GM06990 (cell line): ENCODE measurements at regions not wholly inside any gene's neighbourhood (a gene's known extent, or its start where the extent isn't known, plus 50 kb on each side); places are given as distances from the start of the nearest gene placed in this dataset.

Experiments
- DNase-seq: peaks from one replicate; pipeline ENCODE4 v3.0.0-alpha.2; 2011; ENCODE audit not compliant: insufficient read length; ENCODE audit errors: extremely low read depth
- H3K27me3 ChIP-seq: replicated peaks from 2 replicates; pipeline ENCODE4 v1.6.0; 2011; ENCODE audit warnings: low read length; ENCODE audit not compliant: control insufficient read depth, insufficient read depth
- H3K36me3 ChIP-seq: 2 replicates; pipeline ENCODE4 v1.5.1; 2011; ENCODE audit warnings: low read length; ENCODE audit not compliant: control insufficient read depth, insufficient read depth
- H3K4me3 ChIP-seq: replicated peaks from 2 replicates; pipeline ENCODE4 v1.5.1; 2011; ENCODE audit warnings: low read depth, mild to moderate bottlenecking, control low read depth, low read length
- CTCF ChIP-seq: IDR thresholded peaks from 2 replicates; pipeline ENCODE4 v1.5.1; 2011; ENCODE audit warnings: low read length, control low read depth, mild to moderate bottlenecking, inconsistent platforms; ENCODE audit not compliant: insufficient read depth, poor library complexity, severe bottlenecking

- DNase-seq, result no peak
- Histone ChIP-seq H3K4me3 (no peak overlapping the region), H3K27me3 (no peaks in the 10 kb centered on the region), H3K36me3 (peaks cover 4% of the 10 kb centered on the region)
- no peak for TF ChIP-seq CTCF
Observed at GRCh38 chr11:119785131-119785530, 56.1 kb upstream of the NECTIN1 start.

GRCh38 chr11:119784421-119784820 is 55.4 kb upstream of the NECTIN1 start:
- H3K36me3 ChIP-seq, result peaks cover 2% of the 10 kb centered on the region
- H3K4me3 ChIP-seq, result no peak overlapping the region
- no peaks in the 10 kb centered on the region for H3K27me3 ChIP-seq
- no peak for DNase-seq
- no peak for TF ChIP-seq CTCF

GRCh38 chr11:119783466-119784400 is 54.7 kb upstream of the NECTIN1 start:
- H3K27me3 ChIP-seq, result no peaks in the 10 kb centered on the region
- no peak for TF ChIP-seq CTCF
- DNase-seq, result no peak
- H3K36me3 ChIP-seq, result peaks cover 2% of the 10 kb centered on the region
- no peak overlapping the region for H3K4me3 ChIP-seq

GRCh38 chr11:119782739-119783072 is 53.7 kb upstream of the NECTIN1 start:
- Histone ChIP-seq H3K36me3 (peaks cover 6% of the 10 kb centered on the region), H3K4me3 (no peak overlapping the region), H3K27me3 (no peaks in the 10 kb centered on the region)
- no peak for DNase-seq
- TF ChIP-seq CTCF, result no peak

- no peaks in the 10 kb centered on the region for H3K27me3 ChIP-seq
- TF ChIP-seq CTCF, result no peak
- peaks cover 6% of the 10 kb centered on the region for H3K36me3 ChIP-seq
- DNase-seq, result no peak
- no peak overlapping the region for H3K4me3 ChIP-seq
Observed at GRCh38 chr11:119782006-119782738, 53.2 kb upstream of the NECTIN1 start.
